ENCODE measurements at regions not wholly inside any gene's neighbourhood (a gene's known extent, or its start where the extent isn't known, plus 50 kb on each side); places are given as distances from the start of the nearest gene placed in this dataset.

GRCh38 chr2:236505041-236505440 is 64.6 kb upstream of the ACKR3 start:
- H3K4me3 ChIP-seq: no peak overlapping the region
- H3K27ac ChIP-seq: no peak overlapping the region
- H3K4me2 ChIP-seq: no peak overlapping the region
- H3K79me2 ChIP-seq: peaks cover 2% of the 10 kb centered on the region
- 70% methylated on average over 3 of the region's 3 CpGs for WGBS (ENCODE audit: low lambda C conversion rate, missing lambda C conversion rate)
- H3K27me3 ChIP-seq: no peaks in the 10 kb centered on the region
- H3K4me1 ChIP-seq (ENCODE audit: insufficient read depth): no peaks in the 10 kb centered on the region
- H3K36me3 ChIP-seq (replicated peaks; ENCODE audit: insufficient read depth, low read depth): no peaks in the 10 kb centered on the region
- H3K9me2 ChIP-seq (replicated peaks; ENCODE audit: insufficient read depth): no peaks in the 10 kb centered on the region
- H4K20me1 ChIP-seq (ENCODE audit: insufficient read depth, poor library complexity, severe bottlenecking): no peaks in the 10 kb centered on the region
- no peak for TF ChIP-seq EZH2 (IDR thresholded peaks at IDR 0.05; ENCODE audit: borderline replicate concordance)
- TF ChIP-seq CTCF (IDR thresholded peaks at IDR 0.05; ENCODE audit: poor library complexity): no peak
- no peak for TF ChIP-seq EZH2phosphoT487 (IDR thresholded peaks at IDR 0.05; ENCODE audit: low read depth, severe bottlenecking, unreplicated experiment)
- no peak overlapping the region for H2AFZ ChIP-seq
- DNase-seq (ENCODE audit: low spot score): no peak
- no peaks in the 10 kb centered on the region for H3K9me3 ChIP-seq (ENCODE audit: low read depth)

DNA sequence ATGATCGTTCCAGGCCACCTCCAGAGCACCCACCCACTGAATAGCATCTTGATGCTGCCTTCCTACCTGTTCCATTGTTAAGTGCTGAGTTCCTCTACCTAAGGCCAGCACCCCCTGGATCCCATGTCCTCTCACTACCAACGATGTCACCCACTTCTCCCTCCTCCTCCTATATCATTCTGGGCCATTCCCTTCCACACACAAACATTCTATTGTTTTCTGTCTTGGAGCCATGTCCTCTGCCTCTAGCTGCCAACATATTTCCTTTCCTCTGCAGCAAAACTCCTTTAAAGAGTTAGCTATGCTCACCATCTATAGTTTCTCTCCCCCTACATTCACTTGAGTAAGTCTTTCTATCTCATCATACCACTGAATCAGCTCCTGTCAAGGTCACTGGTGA is 64.0 kb upstream of the ACKR3 start:
- Histone ChIP-seq H3K4me3 (no peak overlapping the region), H3K36me3 (replicated peaks; ENCODE audit: insufficient read depth, low read depth) (no peaks in the 10 kb centered on the region), H3K9me2 (replicated peaks; ENCODE audit: insufficient read depth) (no peaks in the 10 kb centered on the region), H3K4me1 (ENCODE audit: insufficient read depth) (no peaks in the 10 kb centered on the region), H3K9me3 (ENCODE audit: low read depth) (no peaks in the 10 kb centered on the region), H4K20me1 (ENCODE audit: insufficient read depth, poor library complexity, severe bottlenecking) (no peaks in the 10 kb centered on the region), H3K79me2 (peaks cover 2% of the 10 kb centered on the region), H2AFZ (no peak overlapping the region), H3K4me2 (no peak overlapping the region), H3K27ac (no peak overlapping the region), H3K27me3 (no peaks in the 10 kb centered on the region)
- no peak for TF ChIP-seq EZH2phosphoT487 (IDR thresholded peaks at IDR 0.05; ENCODE audit: low read depth, severe bottlenecking, unreplicated experiment)
- no peak for TF ChIP-seq CTCF (IDR thresholded peaks at IDR 0.05; ENCODE audit: poor library complexity)
- no peak for TF ChIP-seq EZH2 (IDR thresholded peaks at IDR 0.05; ENCODE audit: borderline replicate concordance)
- DNase-seq (ENCODE audit: low spot score): no peak
- WGBS (ENCODE audit: low lambda C conversion rate, missing lambda C conversion rate): 88% methylated on average over 2 of the region's 2 CpGs

- Histone ChIP-seq H3K4me2 (peak overlapping the region; percentile 75), H3K9me2 (replicated peaks; ENCODE audit: insufficient read depth) (no peaks in the 10 kb centered on the region), H3K27me3 (no peaks in the 10 kb centered on the region), H4K20me1 (ENCODE audit: insufficient read depth, poor library complexity, severe bottlenecking) (no peaks in the 10 kb centered on the region), H3K9me3 (ENCODE audit: low read depth) (no peaks in the 10 kb centered on the region), H3K36me3 (replicated peaks; ENCODE audit: insufficient read depth, low read depth) (no peaks in the 10 kb centered on the region), H2AFZ (peak overlapping the region; percentile 59), H3K27ac (no peak overlapping the region), H3K4me1 (ENCODE audit: insufficient read depth) (no peaks in the 10 kb centered on the region), H3K4me3 (peak overlapping the region; percentile 38), H3K79me2 (peaks cover 2% of the 10 kb centered on the region)
- TF ChIP-seq EZH2phosphoT487 (IDR thresholded peaks at IDR 0.05; ENCODE audit: low read depth, severe bottlenecking, unreplicated experiment): no peak
- TF ChIP-seq EZH2 (IDR thresholded peaks at IDR 0.05; ENCODE audit: borderline replicate concordance): no peak
- peak; percentile 93 for DNase-seq (ENCODE audit: low spot score)
- 30% methylated on average over 53 of the region's 56 CpGs for WGBS (ENCODE audit: low lambda C conversion rate, missing lambda C conversion rate)
These were observed 62.1 kb upstream of the ACKR3 start for GRCh38 chr2:236507393-236508085.

GRCh38 chr2:236508466-236508865 is 61.2 kb upstream of the ACKR3 start:
- no peaks in the 10 kb centered on the region for H3K9me2 ChIP-seq (replicated peaks; ENCODE audit: insufficient read depth)
- H3K9me3 ChIP-seq (ENCODE audit: low read depth): no peaks in the 10 kb centered on the region
- H3K79me2 ChIP-seq: peaks cover 2% of the 10 kb centered on the region
- TF ChIP-seq EZH2 (IDR thresholded peaks at IDR 0.05; ENCODE audit: borderline replicate concordance): no peak
- TF ChIP-seq EZH2phosphoT487 (IDR thresholded peaks at IDR 0.05; ENCODE audit: low read depth, severe bottlenecking, unreplicated experiment): no peak
- no peak for TF ChIP-seq CTCF (IDR thresholded peaks at IDR 0.05; ENCODE audit: poor library complexity)
- no peaks in the 10 kb centered on the region for H4K20me1 ChIP-seq (ENCODE audit: insufficient read depth, poor library complexity, severe bottlenecking)
- no peak for DNase-seq (ENCODE audit: low spot score)
- H3K27me3 ChIP-seq: no peaks in the 10 kb centered on the region
- WGBS (ENCODE audit: low lambda C conversion rate, missing lambda C conversion rate): 77% methylated on average over 5 of the region's 5 CpGs
- H3K36me3 ChIP-seq (replicated peaks; ENCODE audit: insufficient read depth, low read depth): no peaks in the 10 kb centered on the region
- H3K4me2 ChIP-seq: no peak overlapping the region
- no peak overlapping the region for H3K27ac ChIP-seq
- no peak overlapping the region for H3K4me3 ChIP-seq
- no peaks in the 10 kb centered on the region for H3K4me1 ChIP-seq (ENCODE audit: insufficient read depth)
- peak overlapping the region; percentile 11 for H2AFZ ChIP-seq

All from hepatocyte (in vitro differentiated cells).